ENCODE measurements at regions not wholly inside any gene's neighbourhood (a gene's known extent, or its start where the extent isn't known, plus 50 kb on each side); places are given as distances from the start of the nearest gene placed in this dataset.

DNA sequence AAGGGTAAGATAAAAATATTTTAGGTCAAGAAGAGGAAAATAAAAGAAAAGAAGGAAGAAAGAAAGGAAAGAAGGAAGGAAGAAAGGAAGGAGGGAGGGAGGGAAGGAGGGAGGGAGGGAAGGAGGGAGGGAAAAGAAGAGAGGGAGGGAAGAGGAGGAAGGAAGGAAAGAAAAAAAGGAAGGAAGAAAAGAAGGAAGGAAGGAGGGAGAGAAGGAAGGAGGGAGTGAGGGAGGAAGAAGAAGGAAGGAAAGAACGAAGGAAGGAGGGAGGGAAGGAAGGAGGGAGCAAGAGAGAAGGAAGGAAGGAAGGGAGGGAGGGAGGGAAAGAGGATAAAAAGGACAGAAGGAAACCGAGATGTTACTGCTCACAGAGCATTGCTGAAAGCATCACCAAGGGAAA, 209.5 kb upstream of the PITRM1 start:
- TF ChIP-seq, protein P1, sequence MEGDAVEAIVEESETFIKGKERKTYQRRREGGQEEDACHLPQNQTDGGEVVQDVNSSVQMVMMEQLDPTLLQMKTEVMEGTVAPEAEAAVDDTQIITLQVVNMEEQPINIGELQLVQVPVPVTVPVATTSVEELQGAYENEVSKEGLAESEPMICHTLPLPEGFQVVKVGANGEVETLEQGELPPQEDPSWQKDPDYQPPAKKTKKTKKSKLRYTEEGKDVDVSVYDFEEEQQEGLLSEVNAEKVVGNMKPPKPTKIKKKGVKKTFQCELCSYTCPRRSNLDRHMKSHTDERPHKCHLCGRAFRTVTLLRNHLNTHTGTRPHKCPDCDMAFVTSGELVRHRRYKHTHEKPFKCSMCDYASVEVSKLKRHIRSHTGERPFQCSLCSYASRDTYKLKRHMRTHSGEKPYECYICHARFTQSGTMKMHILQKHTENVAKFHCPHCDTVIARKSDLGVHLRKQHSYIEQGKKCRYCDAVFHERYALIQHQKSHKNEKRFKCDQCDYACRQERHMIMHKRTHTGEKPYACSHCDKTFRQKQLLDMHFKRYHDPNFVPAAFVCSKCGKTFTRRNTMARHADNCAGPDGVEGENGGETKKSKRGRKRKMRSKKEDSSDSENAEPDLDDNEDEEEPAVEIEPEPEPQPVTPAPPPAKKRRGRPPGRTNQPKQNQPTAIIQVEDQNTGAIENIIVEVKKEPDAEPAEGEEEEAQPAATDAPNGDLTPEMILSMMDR (IDR thresholded peaks at IDR 0.05), result no peak
- no peak for TF ChIP-seq EP300 (IDR thresholded peaks at IDR 0.05)
